ENCODE measurements at regions not wholly inside any gene's neighbourhood (a gene's known extent, or its start where the extent isn't known, plus 50 kb on each side); places are given as distances from the start of the nearest gene placed in this dataset.
"Not testable (repeated sequence)": the region's sequence is repeated elsewhere in the genome, so short reads cannot be mapped to it uniquely, and the experiment has no call there.

- DNase-seq = peak; percentile 92
Measured at GRCh38 chr10:42367532-42368230, 270.7 kb downstream of the ZNF33B start.

GRCh38 chr10:42351745-42352144, 286.6 kb downstream of the ZNF33B start:
- DNase-seq = no peak

DNA sequence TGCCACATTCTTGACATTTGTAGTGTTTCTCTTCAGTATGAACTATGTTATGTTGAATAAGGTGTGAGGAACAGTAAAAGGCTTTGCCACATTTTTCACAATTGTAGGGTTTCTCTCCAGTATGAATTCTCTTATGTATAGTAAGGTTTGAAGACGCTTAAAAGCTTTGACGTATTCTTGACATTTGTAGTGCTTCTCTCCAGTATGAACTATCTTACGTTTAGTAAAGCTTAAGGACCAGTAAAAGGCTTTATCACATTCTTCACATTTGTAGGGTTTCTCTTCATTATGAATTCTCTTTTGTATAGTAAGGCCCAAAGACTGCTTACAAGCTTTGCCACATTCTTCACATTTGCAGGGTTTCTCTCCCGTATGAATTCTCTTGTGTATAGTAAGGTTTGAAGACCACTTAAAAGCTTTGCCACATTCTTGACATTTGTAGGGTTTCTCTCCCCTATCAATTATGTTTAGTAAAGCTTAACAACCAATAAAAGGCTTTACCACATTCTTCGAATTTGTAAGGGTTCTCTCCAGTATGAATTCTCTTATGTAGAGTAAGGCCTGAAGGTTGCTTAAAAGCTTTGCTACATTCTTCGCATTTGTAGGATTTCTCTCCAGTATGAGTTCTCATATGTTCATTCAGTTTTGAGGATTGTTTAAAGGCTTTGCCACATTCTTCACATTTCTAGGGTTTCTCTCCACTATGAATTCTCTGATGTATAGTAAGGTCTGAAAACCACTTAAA, 301.6 kb downstream of the ZNF33B start:
- DNase-seq = not testable (repeated sequence)

DNA sequence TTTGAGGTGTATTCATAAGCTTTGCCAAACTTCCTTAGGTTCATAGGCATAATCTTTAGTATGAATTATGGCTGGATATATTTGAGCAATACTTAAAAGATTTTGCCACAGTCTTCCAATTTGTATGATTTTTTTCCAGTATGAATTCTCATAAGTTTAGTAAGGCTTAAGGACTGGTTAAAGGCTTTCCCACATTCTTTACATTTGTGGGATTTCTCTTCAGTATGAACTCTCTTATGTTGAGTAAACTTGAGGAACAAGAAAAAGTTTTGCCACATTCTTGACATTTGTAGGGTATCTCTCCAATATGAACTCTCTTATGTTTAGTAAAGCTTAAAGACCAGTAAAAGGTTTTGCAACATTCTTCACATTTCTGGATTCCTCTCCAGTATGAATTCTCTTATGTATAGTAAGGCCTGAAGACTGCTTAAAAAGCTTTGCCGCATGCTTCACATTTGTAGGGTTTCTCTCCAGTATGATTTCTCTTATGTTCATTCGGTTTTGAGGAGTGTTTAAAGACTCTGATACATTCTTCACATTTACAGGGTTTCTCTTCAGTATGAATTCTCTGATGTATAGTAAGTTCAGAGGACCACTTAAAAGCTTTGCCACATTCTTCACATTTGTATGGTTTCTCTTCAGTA, 302.6 kb downstream of the ZNF33B start:
- not testable (repeated sequence) for DNase-seq

DNA sequence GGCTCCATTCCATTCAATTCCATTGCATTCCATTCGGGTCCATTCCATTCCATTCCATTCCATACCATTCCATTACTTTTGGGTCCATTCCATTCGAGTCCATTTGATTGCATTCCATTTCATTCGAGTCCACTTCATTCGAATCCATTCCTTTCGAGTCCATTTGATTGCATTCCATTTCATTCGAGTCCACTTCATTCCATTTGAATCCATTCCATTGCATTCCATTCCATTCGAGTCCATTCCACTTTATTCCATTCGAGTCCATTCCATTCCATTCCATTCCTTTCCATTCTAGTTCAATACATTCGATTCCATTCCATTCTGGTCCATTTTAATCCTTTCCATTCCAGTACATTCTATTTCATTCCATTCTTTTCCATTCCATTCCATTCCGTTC, 334.0 kb downstream of the ZNF33B start:
- DNase-seq = no peak

DNA sequence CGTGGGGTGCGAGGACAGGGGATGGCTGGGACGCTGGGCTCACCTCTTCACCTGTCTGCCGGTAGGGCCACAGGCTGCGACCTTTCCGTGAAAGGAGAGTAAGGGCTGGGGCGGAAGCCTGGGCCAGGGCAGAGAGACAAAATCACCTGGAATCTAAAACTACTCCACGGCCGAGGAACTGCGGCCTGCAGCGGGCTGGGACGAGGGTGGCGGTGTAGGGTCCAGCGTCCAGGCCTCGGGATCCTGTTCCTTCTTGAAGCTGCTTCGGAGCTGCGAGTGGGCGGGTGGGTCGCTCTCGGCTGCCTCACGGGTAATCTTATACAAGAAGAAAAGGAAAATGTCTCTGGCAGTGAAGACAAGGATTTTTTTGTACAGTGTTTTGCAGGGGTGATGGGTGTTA, 356.5 kb downstream of the ZNF33B start:
- DNase-seq = not testable (repeated sequence)

- not testable (repeated sequence) for DNase-seq
Measured at GRCh38 chr10:42269788-42270187, 368.6 kb downstream of the ZNF33B start.

- not testable (repeated sequence) for DNase-seq
Measured at GRCh38 chr10:42263259-42263658, 375.1 kb downstream of the ZNF33B start.

GRCh38 chr10:42243002-42243401, 395.4 kb downstream of the ZNF33B start:
- DNase-seq = not testable (repeated sequence)

- DNase-seq = no peak
Measured at GRCh38 chr10:42242135-42242805, 396.1 kb downstream of the ZNF33B start.

DNA sequence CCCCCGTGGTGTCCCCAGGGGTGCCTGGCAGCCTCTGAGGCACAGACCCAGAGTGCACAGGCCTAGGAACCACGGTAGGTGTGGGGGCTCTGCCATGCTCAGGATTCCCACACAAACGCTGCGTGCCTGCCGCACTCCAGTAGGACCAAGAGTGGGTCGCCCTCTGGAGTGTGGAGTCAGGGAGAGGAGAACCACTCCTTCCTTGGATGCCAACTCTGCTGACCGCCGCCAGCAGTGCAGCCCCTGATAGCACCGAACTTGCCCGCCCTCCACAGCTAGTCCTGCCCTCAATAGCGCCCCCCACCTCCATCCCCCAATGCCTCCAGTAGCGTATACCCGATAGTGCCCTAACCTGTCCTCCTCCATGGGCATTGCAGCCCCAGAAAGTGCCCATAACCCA, 402.0 kb downstream of the ZNF33B start:
- not testable (repeated sequence) for DNase-seq

GRCh38 chr10:42235736-42236135, 402.6 kb downstream of the ZNF33B start:
- DNase-seq = not testable (repeated sequence)

DNA sequence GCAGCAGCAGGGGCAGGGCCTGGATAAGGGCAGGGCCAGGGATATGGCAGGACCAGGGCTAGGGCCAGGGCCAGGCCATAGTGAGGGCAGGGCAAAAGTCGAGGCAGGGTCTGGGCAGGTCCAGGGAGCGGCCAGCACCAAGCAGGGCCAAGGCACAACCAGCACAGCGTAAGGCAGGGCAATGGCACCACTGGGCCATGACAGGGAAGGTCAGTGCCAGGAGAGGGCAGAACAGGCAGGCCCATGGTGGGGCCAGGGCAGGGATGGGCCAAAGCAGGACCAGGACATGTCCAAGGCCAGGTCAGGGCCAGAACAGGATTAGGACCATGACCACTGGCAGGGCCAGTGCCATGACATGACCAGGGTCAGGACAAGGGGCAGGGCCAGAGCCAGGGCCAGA, 403.1 kb downstream of the ZNF33B start:
- DNase-seq = not testable (repeated sequence)

- DNase-seq = not testable (repeated sequence)
Measured at GRCh38 chr10:42234506-42234905, 403.9 kb downstream of the ZNF33B start.

- not testable (repeated sequence) for DNase-seq
Measured at GRCh38 chr10:42233461-42234206, 404.7 kb downstream of the ZNF33B start.

DNA sequence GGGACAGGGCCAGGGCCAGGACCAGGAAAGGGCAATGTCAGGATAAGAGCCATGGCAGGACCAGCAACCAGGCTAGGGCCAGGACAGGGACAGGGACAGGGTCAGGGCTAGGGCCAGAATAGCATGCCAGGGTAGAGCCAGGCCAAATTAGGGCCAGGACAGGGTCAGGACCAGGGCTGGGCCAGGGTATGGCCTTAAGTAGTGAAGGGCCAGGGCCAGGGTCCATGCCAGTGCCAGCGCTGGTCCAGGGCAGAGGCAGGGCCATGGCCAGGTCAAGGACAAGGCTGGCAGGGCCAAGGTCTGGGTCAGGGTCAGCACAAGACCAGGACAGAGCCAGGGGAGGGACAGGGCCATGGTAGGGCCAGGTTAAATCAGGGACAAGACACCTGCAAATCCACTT, 405.4 kb downstream of the ZNF33B start:
- not testable (repeated sequence) for DNase-seq

DNA sequence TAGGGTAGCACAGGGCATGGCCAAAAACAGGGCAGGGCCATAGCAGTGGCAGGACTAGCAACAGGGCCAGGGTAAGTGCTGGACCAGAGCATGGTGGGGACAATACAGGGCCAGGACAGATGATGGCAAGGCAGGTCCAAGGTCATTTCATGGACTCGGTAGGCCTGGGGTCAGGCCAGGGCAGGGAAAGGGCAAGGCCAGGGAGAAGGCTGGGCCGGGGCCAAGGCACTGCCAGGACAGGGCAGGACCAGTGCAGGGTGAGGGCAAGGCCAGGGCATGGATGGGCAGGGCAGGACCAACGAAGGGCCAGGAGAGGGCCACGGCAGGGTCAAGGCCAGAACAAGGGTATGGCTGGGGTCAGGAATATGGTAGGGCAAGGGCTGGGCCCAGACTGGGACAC, 407.6 kb downstream of the ZNF33B start:
- DNase-seq = not testable (repeated sequence)

- not testable (repeated sequence) for DNase-seq
Measured at GRCh38 chr10:42230115-42230514, 408.3 kb downstream of the ZNF33B start.

GRCh38 chr10:42227859-42228258, 410.5 kb downstream of the ZNF33B start:
- not testable (repeated sequence) for DNase-seq

GRCh38 chr10:42193588-42193987, 444.8 kb downstream of the ZNF33B start:
- DNase-seq = not testable (repeated sequence)

GRCh38 chr10:42192450-42192849, 445.9 kb downstream of the ZNF33B start:
- not testable (repeated sequence) for DNase-seq
